Stomach (tissue), 4 donors: ENCODE measurements at regions not wholly inside any gene's neighbourhood (a gene's known extent, or its start where the extent isn't known, plus 50 kb on each side); places are given as distances from the start of the nearest gene placed in this dataset.

ENCODE experiments used
- CTCF ChIP-seq, 7 experiments: fragments of 450-650 bp in 4 of 7; fragments of 200-600 bp in 3 of 7; sonication (generic) in 3 of 7; IDR thresholded peaks; one replicate each; pipeline ENCODE4 v1.5.1; 2016 to 2019; ENCODE audit warnings: antibody characterized with exemption in 7 of 7, control low read depth in 2 of 7, mild to moderate bottlenecking in 1 of 7
- EP300 ChIP-seq: sonication (generic); formaldehyde crosslinking; IDR thresholded peaks from one replicate; pipeline ENCODE4 v1.6.1; 2017; ENCODE audit warnings: antibody characterized with exemption
- POLR2A ChIP-seq, 4 donors: fragments of 450-650 bp; IDR thresholded peaks; one replicate each; pipeline ENCODE4 v1.6.1; 2016; ENCODE audit warnings: antibody characterized with exemption in 4 of 4, control low read depth in 2 of 4, mild to moderate bottlenecking in 1 of 4, moderate library complexity in 1 of 4
- POLR2AphosphoS5 ChIP-seq, 3 donors: sonication (generic); formaldehyde crosslinking; IDR thresholded peaks; one replicate each; pipeline ENCODE4 v1.6.1; 2016; ENCODE audit warnings: antibody characterized with exemption in 3 of 3

GRCh38 chr6:105838171-105838570, 248.0 kb upstream of the PRDM1 start:
- TF ChIP-seq CTCF (IDR thresholded peaks at IDR 0.05) (no peak), EP300 (no peak), POLR2AphosphoS5 (IDR thresholded peaks at IDR 0.05) (no peak), POLR2A (IDR thresholded peaks at IDR 0.05) (no peak)
